Colonic mucosa (tissue), 4 donors: ENCODE measurements at regions not wholly inside any gene's neighbourhood (a gene's known extent, or its start where the extent isn't known, plus 50 kb on each side); places are given as distances from the start of the nearest gene placed in this dataset.
"Not testable (repeated sequence)": the region's sequence is repeated elsewhere in the genome, so short reads cannot be mapped to it uniquely, and the experiment has no call there.

ENCODE experiments used
- DNase-seq: peaks from one replicate; pipeline ENCODE4 v3.0.0-alpha.2; 2020
- H3K27ac ChIP-seq: fragments of 200-600 bp; one replicate; pipeline ENCODE4 v1.8.0; 2021
- H3K27me3 ChIP-seq: fragments of 200-600 bp; one replicate; pipeline ENCODE4 v1.8.0; 2021
- H3K36me3 ChIP-seq: fragments of 200-600 bp; one replicate; pipeline ENCODE4 v1.8.0; 2021
- H3K4me1 ChIP-seq: fragments of 200-600 bp; one replicate; pipeline ENCODE4 v1.8.0; 2021; ENCODE audit warnings: mild to moderate bottlenecking
- H3K4me3 ChIP-seq: fragments of 200-600 bp; one replicate; pipeline ENCODE4 v1.8.0; 2021
- H3K9ac ChIP-seq, 2 donors: one replicate each; pipeline ENCODE4 v1.7.0; 2013; ENCODE audit warnings: control low read depth in 2 of 2, low read depth in 2 of 2, low read length in 2 of 2
- H3K9me3 ChIP-seq: fragments of 200-600 bp; one replicate; pipeline ENCODE4 v1.8.0; 2021
- intact Hi-C: fragments of 100-400 bp; cut with DNase I; formaldehyde crosslinking; loops from one replicate; pipeline ENCODE4 v1.14.1; 2022
- TF ChIP-seq, protein P1 (sequence below): fragments of 200-600 bp; IDR thresholded peaks from one replicate; pipeline ENCODE4 v1.8.0; 2022; ENCODE audit warnings: antibody characterized with exemption, mild to moderate bottlenecking
- donor health status: healthy.
- donor health status: DM: no; HTN: no; CAD: no.
- donor health status: DM: no; HTN: no; CAD: no.

DNA sequence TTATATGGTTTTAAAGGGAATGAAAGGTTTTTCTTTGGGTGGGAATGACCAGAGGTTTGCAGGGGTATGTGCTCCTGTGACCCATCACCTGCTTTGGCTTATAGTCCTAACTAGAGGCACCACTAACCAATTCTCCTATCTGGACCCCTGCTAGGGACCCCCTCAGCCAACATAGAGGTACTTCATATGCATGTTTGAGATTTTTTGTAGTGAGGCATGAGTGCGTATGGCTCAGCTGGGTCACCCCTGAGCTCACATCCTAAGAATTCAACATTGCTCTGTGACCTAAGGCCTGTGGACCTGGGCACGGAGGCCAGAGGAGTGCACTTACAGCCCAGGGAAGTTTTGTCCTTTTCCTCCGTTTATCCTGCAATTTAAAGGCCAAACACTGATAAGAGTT is 68.4 kb upstream of the EEF1E1 start:
- no peak overlapping the region for H3K27ac ChIP-seq
- intact Hi-C loops: no loop called here
- TF ChIP-seq, protein P1, sequence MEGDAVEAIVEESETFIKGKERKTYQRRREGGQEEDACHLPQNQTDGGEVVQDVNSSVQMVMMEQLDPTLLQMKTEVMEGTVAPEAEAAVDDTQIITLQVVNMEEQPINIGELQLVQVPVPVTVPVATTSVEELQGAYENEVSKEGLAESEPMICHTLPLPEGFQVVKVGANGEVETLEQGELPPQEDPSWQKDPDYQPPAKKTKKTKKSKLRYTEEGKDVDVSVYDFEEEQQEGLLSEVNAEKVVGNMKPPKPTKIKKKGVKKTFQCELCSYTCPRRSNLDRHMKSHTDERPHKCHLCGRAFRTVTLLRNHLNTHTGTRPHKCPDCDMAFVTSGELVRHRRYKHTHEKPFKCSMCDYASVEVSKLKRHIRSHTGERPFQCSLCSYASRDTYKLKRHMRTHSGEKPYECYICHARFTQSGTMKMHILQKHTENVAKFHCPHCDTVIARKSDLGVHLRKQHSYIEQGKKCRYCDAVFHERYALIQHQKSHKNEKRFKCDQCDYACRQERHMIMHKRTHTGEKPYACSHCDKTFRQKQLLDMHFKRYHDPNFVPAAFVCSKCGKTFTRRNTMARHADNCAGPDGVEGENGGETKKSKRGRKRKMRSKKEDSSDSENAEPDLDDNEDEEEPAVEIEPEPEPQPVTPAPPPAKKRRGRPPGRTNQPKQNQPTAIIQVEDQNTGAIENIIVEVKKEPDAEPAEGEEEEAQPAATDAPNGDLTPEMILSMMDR: no peak
- no peaks in the 10 kb centered on the region for H3K36me3 ChIP-seq
- H3K27me3 ChIP-seq: no peaks in the 10 kb centered on the region
- H3K9me3 ChIP-seq: no peaks in the 10 kb centered on the region
- H3K4me3 ChIP-seq: no peak overlapping the region
- H3K9ac ChIP-seq: no peak overlapping the region
- DNase-seq: no peak
- H3K4me1 ChIP-seq: no peaks in the 10 kb centered on the region

DNA sequence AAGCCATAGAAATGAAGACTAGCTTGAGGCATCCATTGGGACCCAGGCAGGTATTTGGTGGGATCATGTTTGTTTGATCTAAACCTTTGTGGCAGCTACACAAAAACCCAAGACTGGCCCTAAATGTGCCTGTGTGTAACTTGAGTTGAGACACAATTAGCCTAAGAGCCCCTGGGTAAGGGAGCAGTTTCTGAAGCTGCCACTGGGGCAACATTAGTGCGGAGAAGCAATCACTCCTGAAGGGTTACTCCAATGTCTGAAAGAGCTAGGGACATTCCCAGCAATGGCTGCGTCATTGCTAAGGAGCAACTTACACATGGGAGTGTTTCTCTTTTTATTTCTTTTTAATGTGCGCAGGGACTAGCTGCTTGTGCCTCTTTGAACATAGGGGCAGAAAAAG is 67.9 kb upstream of the EEF1E1 start:
- Histone ChIP-seq H3K9ac (no peak overlapping the region), H3K27me3 (no peaks in the 10 kb centered on the region), H3K36me3 (no peaks in the 10 kb centered on the region), H3K4me3 (no peak overlapping the region), H3K27ac (no peak overlapping the region), H3K9me3 (no peaks in the 10 kb centered on the region), H3K4me1 (no peaks in the 10 kb centered on the region)
- DNase-seq: no peak
- TF ChIP-seq, protein P1: no peak
- intact Hi-C loops: no loop called here

DNA sequence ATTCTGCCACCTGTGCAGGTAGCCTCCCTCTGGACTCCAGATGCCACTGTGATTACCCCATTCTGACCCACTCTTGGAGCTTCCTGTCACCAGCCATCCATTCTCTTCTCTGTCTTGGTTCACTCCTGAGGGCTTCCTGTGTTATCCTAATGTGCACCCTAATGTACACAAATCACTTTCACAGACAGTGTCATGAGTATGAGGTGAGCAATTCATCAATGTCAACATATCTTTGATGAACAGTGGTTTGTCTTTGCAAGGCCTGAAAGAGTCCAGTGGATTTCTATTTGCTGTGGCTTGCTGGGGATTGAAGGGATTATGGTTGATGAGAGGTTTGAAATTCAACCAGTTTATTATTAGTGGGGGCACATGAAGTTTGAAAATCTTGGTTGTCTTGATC is 63.8 kb upstream of the EEF1E1 start:
- intact Hi-C loops: no loop called here
- Histone ChIP-seq H3K4me3 (no peak overlapping the region), H3K27ac (no peak overlapping the region), H3K27me3 (no peaks in the 10 kb centered on the region), H3K9ac (no peak overlapping the region), H3K4me1 (no peaks in the 10 kb centered on the region), H3K9me3 (no peaks in the 10 kb centered on the region), H3K36me3 (no peaks in the 10 kb centered on the region)
- no peak for DNase-seq
- TF ChIP-seq, protein P1: no peak

DNA sequence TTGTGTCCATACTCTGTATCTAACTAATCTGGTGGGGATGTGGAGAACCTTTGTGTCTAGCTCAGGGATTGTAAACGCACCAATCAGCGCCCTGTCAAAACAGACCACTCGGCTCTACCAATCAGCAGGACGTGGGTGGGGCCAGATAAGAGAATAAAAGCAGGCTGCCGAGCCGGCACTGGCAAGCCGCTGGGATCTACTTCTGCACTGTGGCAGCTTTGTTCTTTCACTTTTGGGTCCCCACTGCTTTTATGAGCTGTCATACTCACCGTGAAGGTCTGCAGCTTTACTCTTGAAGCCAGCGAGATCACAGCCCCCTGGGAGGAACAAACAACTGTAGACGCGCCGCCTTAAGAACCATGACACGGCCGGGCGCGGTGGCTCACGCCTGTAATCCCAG is 62.7 kb upstream of the EEF1E1 start:
- H3K36me3 ChIP-seq, H3K9ac ChIP-seq, intact Hi-C loops, H3K27me3 ChIP-seq, H3K4me3 ChIP-seq, H3K9me3 ChIP-seq, DNase-seq, H3K4me1 ChIP-seq, H3K27ac ChIP-seq: not testable (repeated sequence)

DNA sequence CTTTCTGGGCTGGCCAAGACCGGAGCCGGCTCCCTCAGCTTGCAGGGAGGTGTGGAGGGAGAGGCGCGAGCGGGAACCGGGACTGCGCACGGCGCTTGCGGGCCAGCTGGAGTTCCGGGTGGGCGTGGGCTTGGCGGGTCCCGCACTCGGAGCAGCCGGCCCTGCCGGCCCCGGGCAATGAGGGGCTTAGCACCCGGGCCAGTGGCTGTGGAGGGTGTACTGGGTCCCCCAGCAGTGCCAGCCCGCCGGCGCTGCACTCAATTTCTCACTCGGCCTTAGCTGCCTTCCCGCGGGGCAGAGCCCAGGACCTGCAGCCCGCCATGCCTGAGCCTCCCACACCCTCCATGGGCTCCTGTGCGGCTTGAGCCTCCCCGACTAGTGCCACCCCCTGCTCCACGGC is 61.9 kb upstream of the EEF1E1 start:
- H3K36me3 ChIP-seq, H3K9me3 ChIP-seq, DNase-seq, H3K9ac ChIP-seq, H3K4me3 ChIP-seq, H3K4me1 ChIP-seq, H3K27ac ChIP-seq, intact Hi-C loops, H3K27me3 ChIP-seq: not testable (repeated sequence)

DNA sequence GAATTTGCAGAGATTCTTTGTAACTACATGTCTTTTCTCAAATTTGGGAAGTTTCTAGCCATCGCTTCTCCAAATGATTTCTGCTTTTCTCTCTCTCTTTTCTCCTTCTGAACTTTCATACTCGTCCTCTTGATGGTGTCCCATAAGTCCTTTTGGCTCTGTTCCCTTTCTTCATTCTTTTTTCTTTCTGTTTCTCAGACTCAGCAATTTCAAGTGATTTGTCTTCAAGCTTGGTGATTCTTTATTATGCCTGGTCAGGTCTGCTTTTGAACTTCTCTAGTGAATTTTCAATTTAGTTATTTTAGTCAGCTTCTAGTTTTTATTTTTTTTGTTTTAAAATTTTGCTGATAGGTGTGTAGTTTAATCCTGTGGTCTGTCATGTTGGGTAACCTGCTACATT is 57.6 kb upstream of the EEF1E1 start:
- no peak for DNase-seq
- no peak overlapping the region for H3K4me3 ChIP-seq
- TF ChIP-seq, protein P1: no peak
- H3K27me3 ChIP-seq: no peaks in the 10 kb centered on the region
- intact Hi-C loops: no loop called here
- no peaks in the 10 kb centered on the region for H3K4me1 ChIP-seq
- H3K9ac ChIP-seq: no peak overlapping the region
- no peaks in the 10 kb centered on the region for H3K36me3 ChIP-seq
- H3K9me3 ChIP-seq: no peaks in the 10 kb centered on the region
- H3K27ac ChIP-seq: no peak overlapping the region

DNA sequence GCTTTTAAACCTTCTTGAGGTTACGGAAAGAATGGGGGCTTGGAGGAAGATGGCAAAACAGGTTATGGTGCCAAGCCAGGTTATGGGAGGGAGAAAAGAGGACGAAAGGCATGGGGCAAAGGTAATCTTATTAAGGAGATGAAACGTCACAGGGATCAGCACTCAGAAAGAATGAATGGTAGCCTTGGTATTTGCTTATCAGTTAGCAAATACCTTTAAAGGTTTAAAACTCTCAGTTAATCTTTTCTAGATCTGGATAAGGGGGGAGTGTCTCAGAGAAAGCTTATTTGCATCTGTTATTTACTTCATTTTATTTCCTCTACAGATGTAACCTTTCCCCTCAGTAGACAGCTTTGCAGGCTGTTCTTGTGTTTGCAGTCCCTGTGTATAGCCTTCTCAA is 55.5 kb upstream of the EEF1E1 start:
- H3K4me3 ChIP-seq: no peak overlapping the region

More for the DNA sequence above, 55.5 kb upstream of the EEF1E1 start:
- TF ChIP-seq, protein P1: no peak
- intact Hi-C loops: no loop called here
- no peaks in the 10 kb centered on the region for H3K4me1 ChIP-seq
- no peaks in the 10 kb centered on the region for H3K36me3 ChIP-seq
- H3K9me3 ChIP-seq: no peaks in the 10 kb centered on the region
- H3K27me3 ChIP-seq: no peaks in the 10 kb centered on the region
- no peak overlapping the region for H3K9ac ChIP-seq
- H3K27ac ChIP-seq: no peak overlapping the region
- peak; percentile 18 for DNase-seq
